Natural killer cell treated with Interleukin-12 subunit alpha and Interleukin-12 subunit beta and Interleukin-15 and Interleukin-18, amount 100 ng/mL, for 72 hours (primary cell): ENCODE measurements at regions not wholly inside any gene's neighbourhood (a gene's known extent, or its start where the extent isn't known, plus 50 kb on each side); places are given as distances from the start of the nearest gene placed in this dataset.

ENCODE experiments used
- ATAC-seq, 2 donors: fragments of 150-1000 bp; cut with Tn5 transposase in 1 of 2; sonication (Bioruptor Pico), chemical (Tn5 transposase) in 1 of 2; 2 replicates each; pipeline ENCODE4 v1.10.0; 2021
- DNase-seq: peaks from one replicate; pipeline ENCODE4 v3.0.0; 2022; ENCODE audit warnings: low spot score
- H3K27ac Mint-ChIP-seq, 2 donors: 1 replicate in 1 of 2; 2 replicates in 1 of 2; pipeline ENCODE4 v1.8.0; 2022; ENCODE audit warnings: mixed read lengths in 2 of 2, mild to moderate bottlenecking in 1 of 2, moderate library complexity in 1 of 2
- H3K27me3 Mint-ChIP-seq, 2 donors: 1 replicate in 1 of 2; 2 replicates in 1 of 2; pipeline ENCODE4 v1.8.0; 2022; ENCODE audit warnings: mixed read lengths in 2 of 2
- H3K36me3 Mint-ChIP-seq: one replicate; pipeline ENCODE4 v1.8.0; 2022; ENCODE audit warnings: mixed read lengths
- H3K4me1 Mint-ChIP-seq, 2 donors: 1 replicate in 1 of 2; 2 replicates in 1 of 2; pipeline ENCODE4 v1.8.0; 2022; ENCODE audit warnings: low read depth in 2 of 2, mixed read lengths in 2 of 2, mild to moderate bottlenecking in 1 of 2
- H3K4me3 Mint-ChIP-seq: one replicate; pipeline ENCODE4 v1.8.0; 2022; ENCODE audit warnings: mixed read lengths
- H3K9me3 Mint-ChIP-seq: 2 replicates; pipeline ENCODE4 v1.8.0; 2022; ENCODE audit warnings: mixed read lengths

DNA sequence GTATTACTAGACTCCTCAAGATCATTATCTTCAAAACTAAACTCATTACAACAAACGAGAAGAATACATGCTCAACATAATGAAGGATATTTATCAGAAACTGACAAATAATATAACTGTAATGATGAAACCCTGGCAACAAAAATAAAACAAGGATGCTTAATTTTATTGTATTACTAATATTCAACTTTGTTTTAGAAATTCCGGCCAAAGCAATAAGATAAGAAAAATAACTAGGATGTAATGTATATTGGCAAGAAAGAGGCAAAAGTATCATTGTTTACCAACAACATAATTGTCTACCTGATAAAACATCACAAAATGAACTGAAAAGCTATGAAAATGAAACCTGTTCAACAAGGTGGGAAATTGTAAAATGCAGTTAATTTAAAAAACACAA, 588.3 kb upstream of the ZFHX3 start:
- peaks cover 7% of the 10 kb centered on the region for H3K36me3 Mint-ChIP-seq
- H3K9me3 Mint-ChIP-seq = peaks cover 8% of the 10 kb centered on the region
- no peak for ATAC-seq
- no peak overlapping the region for H3K4me3 Mint-ChIP-seq
- H3K27me3 Mint-ChIP-seq = no peaks in the 10 kb centered on the region
- H3K27ac Mint-ChIP-seq = no peak overlapping the region
- no peak for DNase-seq
- H3K4me1 Mint-ChIP-seq = no peaks in the 10 kb centered on the region

DNA sequence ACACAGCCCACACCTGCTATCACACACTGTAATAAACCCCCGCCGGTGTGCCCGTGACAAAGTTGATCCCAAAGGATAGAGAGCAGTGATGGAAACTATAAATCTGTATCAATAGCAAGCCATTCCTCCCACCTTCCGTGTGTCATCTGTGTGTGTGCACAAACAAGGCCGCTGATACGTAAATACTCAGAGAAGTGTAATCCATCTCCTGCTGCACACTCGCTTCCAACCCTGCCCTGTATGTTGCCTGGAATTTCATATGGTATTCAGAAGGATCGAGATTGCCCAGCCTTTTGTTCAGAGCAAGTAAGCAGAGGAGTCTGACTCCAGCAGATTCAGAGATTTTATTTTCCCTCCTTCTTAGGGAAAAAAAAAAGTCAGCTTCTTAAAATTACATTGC, 581.1 kb upstream of the ZFHX3 start:
- DNase-seq (no peak), ATAC-seq (no peak)
- Mint-ChIP-seq H3K27me3 (no peaks in the 10 kb centered on the region), H3K4me1 (no peaks in the 10 kb centered on the region), H3K4me3 (no peak overlapping the region), H3K36me3 (no peaks in the 10 kb centered on the region), H3K27ac (no peak overlapping the region), H3K9me3 (no peaks in the 10 kb centered on the region)

- Mint-ChIP-seq H3K36me3 (no peaks in the 10 kb centered on the region), H3K9me3 (no peaks in the 10 kb centered on the region), H3K27me3 (peaks cover under 1 to 9% of the 10 kb centered on the region in 2 donors), H3K4me1 (no peaks in the 10 kb centered on the region), H3K27ac (no peak overlapping the region), H3K4me3 (no peak overlapping the region)
- ATAC-seq (no peak), DNase-seq (no peak)
These were observed 569.8 kb upstream of the ZFHX3 start for GRCh38 chr16:73617738-73618137.

DNA sequence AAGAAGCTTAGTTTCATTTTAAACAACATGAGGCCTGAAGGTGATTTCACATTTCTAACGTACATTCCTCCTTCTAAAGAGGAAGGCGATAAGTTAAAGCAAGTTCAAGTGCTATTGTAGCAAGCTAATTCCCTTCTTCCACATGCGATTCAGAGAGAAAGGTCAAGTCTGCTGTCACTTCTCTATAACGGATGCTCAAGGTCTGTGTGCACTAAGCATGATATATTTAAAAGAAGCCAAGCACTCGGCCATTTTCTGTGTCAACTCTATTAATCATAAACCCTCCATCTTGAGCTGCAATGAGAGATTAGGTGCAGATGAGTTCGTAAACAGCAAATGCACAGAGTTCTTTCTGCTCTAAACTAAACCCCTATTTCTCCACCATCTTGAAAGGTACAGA, 568.8 kb upstream of the ZFHX3 start:
- Mint-ChIP-seq H3K27ac (no peak overlapping the region), H3K4me1 (no peaks in the 10 kb centered on the region), H3K27me3 (peaks cover 8 to 12% of the 10 kb centered on the region in 2 donors), H3K36me3 (no peaks in the 10 kb centered on the region), H3K4me3 (no peak overlapping the region), H3K9me3 (no peaks in the 10 kb centered on the region)
- DNase-seq (no peak), ATAC-seq (no peak)

DNA sequence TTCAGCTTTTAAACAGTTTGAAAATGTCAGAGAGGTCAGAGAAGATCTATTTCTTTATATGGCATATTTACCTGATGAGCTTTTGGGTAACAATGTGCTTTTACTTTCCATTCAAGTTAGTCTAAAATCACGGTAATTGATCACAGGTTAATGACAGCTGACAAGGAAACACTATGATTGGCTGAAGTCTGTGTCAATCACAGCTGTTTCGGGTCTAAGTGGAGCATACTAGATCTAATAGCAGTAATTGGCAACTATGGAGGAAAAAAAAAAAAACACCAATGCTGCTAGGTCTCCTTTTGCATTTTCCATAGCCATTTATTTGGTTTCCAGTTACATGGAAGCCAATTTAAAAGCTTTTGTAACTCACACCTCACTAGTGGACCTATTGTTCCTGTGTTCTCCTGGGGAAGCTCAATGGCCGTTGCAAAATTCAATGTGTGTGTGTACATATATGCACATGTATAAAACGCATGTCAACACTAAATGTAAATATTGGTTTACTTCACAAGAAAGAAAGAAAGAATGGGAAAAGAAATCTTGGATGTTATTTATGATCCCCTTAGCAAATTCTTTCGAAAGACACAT, 568.3 kb upstream of the ZFHX3 start:
- Mint-ChIP-seq H3K27me3 (peaks cover 8 to 12% of the 10 kb centered on the region in 2 donors), H3K4me1 (no peaks in the 10 kb centered on the region), H3K9me3 (no peaks in the 10 kb centered on the region), H3K4me3 (no peak overlapping the region), H3K27ac (no peak overlapping the region), H3K36me3 (no peaks in the 10 kb centered on the region)
- no peak for ATAC-seq
- no peak for DNase-seq

DNA sequence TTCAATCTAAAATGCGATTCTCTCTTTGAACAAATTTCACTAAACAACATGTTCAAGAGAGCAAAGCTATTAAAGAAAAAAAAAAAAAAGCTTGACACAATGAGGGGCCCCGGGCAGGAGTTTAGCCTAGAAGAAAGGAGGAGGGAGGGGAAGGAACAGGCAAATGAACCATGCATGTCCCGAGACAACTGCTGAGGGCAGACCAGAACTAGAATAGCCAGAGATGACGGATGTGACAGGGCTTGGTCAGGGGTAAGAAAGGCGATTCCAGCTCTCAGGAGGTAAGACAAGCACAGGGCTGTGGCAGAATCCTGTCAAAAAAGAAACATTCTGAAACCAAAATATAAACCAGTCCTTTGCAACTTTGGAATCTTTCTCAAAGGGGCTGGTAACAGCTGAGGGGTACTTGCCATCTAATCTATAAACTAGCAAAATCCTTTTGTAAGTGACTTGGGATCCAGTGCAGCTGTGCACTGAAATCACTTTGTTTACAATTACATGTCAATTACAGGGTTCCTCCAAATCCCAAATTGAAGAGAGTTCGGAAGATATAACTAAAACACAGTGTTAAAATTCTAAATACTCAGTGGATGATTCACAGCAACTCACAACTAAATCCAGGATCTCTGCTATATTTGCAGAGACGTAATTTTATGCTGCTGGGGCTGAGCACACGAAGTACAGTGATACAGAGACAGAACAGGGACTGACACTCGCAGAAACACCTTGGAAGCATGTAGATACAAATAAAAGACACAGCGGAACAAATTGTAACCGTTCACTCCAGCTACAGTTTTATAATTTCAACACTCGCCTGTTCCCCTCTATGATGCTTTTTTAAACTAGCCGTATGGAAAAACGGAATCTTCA, 567.4 kb upstream of the ZFHX3 start:
- no peak for ATAC-seq
- no peak for DNase-seq
- Mint-ChIP-seq H3K27ac (no peak overlapping the region), H3K36me3 (no peaks in the 10 kb centered on the region), H3K27me3 (peaks cover 8 to 14% of the 10 kb centered on the region in 2 donors), H3K4me1 (no peaks in the 10 kb centered on the region), H3K9me3 (no peaks in the 10 kb centered on the region), H3K4me3 (no peak overlapping the region)

GRCh38 chr16:73614131-73614530, 566.2 kb upstream of the ZFHX3 start:
- Mint-ChIP-seq H3K4me1 (no peaks in the 10 kb centered on the region), H3K36me3 (no peaks in the 10 kb centered on the region), H3K27ac (no peak overlapping the region), H3K4me3 (no peak overlapping the region), H3K27me3 (peaks cover 8 to 15% of the 10 kb centered on the region in 2 donors), H3K9me3 (no peaks in the 10 kb centered on the region)
- ATAC-seq (no peak), DNase-seq (no peak)

- DNase-seq = no peak
- H3K4me3 Mint-ChIP-seq = no peak overlapping the region
- H3K9me3 Mint-ChIP-seq = peaks cover 2% of the 10 kb centered on the region
- ATAC-seq = no peak
- no peaks in the 10 kb centered on the region for H3K36me3 Mint-ChIP-seq
- peaks cover 12 to 18% of the 10 kb centered on the region in 2 donors for H3K27me3 Mint-ChIP-seq
- H3K4me1 Mint-ChIP-seq = no peaks in the 10 kb centered on the region
- no peak overlapping the region for H3K27ac Mint-ChIP-seq
These were observed 562.8 kb upstream of the ZFHX3 start for GRCh38 chr16:73610605-73611156.

- no peak overlapping the region for H3K27ac Mint-ChIP-seq
- no peak for DNase-seq
- no peaks in the 10 kb centered on the region for H3K4me1 Mint-ChIP-seq
- H3K4me3 Mint-ChIP-seq = no peak overlapping the region
- no peaks in the 10 kb centered on the region for H3K36me3 Mint-ChIP-seq
- peaks cover 12 to 17% of the 10 kb centered on the region in 2 donors for H3K27me3 Mint-ChIP-seq
- peaks cover 2% of the 10 kb centered on the region for H3K9me3 Mint-ChIP-seq
- ATAC-seq = no peak
These were observed 562.2 kb upstream of the ZFHX3 start for GRCh38 chr16:73610160-73610559.

DNA sequence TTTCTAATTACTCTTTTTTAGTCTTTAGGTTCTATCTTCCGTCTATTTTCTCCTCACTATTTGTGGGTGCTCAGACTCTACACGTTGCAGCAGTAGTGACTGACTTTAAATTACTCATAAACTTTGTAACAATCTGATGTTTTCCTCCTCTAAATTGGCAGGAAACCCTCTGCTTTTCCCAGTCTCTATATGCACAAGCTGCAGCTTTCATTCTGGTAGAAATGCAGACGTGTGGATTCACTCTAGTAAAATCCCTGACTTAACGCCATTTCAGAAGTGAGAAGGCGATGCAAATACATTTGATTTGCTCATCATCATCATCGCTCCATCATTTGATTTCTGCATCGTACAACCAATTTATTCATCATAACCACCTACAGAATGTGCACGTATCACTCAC, 561.0 kb upstream of the ZFHX3 start:
- no peaks in the 10 kb centered on the region for H3K4me1 Mint-ChIP-seq
- DNase-seq (no peak), ATAC-seq (no peak)
- no peak overlapping the region for H3K4me3 Mint-ChIP-seq
- no peaks in the 10 kb centered on the region for H3K36me3 Mint-ChIP-seq
- peaks cover 2% of the 10 kb centered on the region for H3K9me3 Mint-ChIP-seq
- peaks cover 12 to 15% of the 10 kb centered on the region in 2 donors for H3K27me3 Mint-ChIP-seq
- no peak overlapping the region for H3K27ac Mint-ChIP-seq

GRCh38 chr16:73605309-73605708, 557.4 kb upstream of the ZFHX3 start:
- Mint-ChIP-seq H3K4me3 (no peak overlapping the region), H3K9me3 (peaks cover 2% of the 10 kb centered on the region), H3K36me3 (no peaks in the 10 kb centered on the region), H3K27me3 (peaks cover 5 to 7% of the 10 kb centered on the region in 2 donors), H3K4me1 (no peaks in the 10 kb centered on the region), H3K27ac (no peak overlapping the region)
- DNase-seq (no peak), ATAC-seq (no peak)

DNA sequence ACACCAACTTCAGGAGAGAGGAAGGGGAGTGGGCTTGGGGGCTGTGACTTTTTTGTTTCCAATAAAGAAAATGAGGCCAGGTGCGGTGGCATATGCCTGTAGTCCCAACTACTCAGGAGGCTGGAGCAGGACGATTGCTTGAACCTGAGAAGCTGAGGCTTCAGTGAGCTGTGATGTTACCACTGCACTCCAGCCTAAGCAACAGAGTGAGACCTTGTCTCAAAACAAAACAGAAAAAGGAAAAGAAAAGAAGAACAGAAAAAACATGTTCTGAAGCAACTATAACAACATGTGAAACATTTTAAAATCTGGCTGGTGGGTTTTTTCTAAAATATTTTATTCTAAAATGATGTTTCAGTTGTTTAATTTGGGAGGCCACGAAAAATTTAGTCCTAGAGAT, 554.0 kb upstream of the ZFHX3 start:
- DNase-seq = no peak
- no peaks in the 10 kb centered on the region for H3K36me3 Mint-ChIP-seq

DNA sequence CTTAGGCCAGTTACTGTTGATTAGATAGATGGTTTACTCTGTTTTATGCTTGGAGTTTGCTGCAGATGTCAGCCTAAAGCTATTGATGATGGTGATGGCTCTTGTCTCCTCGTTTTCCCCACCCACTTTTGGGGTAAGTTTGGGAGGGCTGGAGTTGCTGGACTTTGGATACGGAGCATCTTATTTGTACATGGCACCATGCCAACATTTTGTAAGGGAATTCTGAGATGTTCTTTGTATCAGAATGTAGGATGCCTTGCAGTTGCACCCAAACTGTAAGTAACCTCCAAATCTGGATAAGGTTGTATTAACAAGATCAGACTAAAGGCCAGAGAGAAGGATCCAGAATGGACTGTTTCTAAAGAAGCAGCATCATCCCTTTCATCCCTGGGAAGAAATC, 551.9 kb upstream of the ZFHX3 start:
- no peak overlapping the region for H3K4me3 Mint-ChIP-seq
- ATAC-seq (no peak), DNase-seq (no peak)
- H3K36me3 Mint-ChIP-seq = no peaks in the 10 kb centered on the region
- H3K27ac Mint-ChIP-seq = no peak overlapping the region
- H3K27me3 Mint-ChIP-seq = no peaks in the 10 kb centered on the region
- no peaks in the 10 kb centered on the region for H3K9me3 Mint-ChIP-seq
- H3K4me1 Mint-ChIP-seq = no peaks in the 10 kb centered on the region

More for the DNA sequence above, 554.0 kb upstream of the ZFHX3 start:
- H3K9me3 Mint-ChIP-seq = no peaks in the 10 kb centered on the region
- H3K4me1 Mint-ChIP-seq = no peaks in the 10 kb centered on the region
- no peak overlapping the region for H3K27ac Mint-ChIP-seq
- H3K4me3 Mint-ChIP-seq = no peak overlapping the region
- H3K27me3 Mint-ChIP-seq = no peaks in the 10 kb centered on the region
- no peak for ATAC-seq

- DNase-seq (no peak), ATAC-seq (no peak)
- Mint-ChIP-seq H3K36me3 (no peaks in the 10 kb centered on the region), H3K4me1 (no peaks in the 10 kb centered on the region), H3K9me3 (no peaks in the 10 kb centered on the region), H3K27me3 (no peaks in the 10 kb centered on the region), H3K4me3 (no peak overlapping the region), H3K27ac (no peak overlapping the region)
These were observed 551.4 kb upstream of the ZFHX3 start for GRCh38 chr16:73599351-73599750.
